ENCODE measurements at regions not wholly inside any gene's neighbourhood (a gene's known extent, or its start where the extent isn't known, plus 50 kb on each side); places are given as distances from the start of the nearest gene placed in this dataset.

DNA sequence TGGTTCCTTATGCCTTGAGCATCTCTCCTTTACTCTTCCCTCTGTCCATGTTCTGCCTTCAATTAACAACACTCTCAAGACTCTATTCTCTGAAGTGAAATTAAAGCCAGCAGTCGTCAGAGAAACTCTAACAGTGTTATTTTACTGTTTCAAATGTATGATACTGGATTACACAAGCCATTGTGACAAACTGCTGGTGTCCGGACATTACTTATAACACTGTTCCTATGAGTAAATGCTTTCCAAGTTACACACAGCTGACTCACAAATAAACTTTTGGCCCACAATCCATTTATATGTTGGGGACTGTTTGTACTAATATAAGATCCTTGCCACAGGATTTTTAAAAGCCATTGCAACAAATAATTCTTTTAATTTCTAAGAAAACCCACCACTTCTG lies 63.2 kb upstream of the GHR start:
- Histone ChIP-seq H3K9ac (ENCODE audit: low read length in 5 of 5) (peak overlapping the region in 1 of 5 donors; percentile 44), H3K36me3 (ENCODE audit: control insufficient read depth in 5 of 5, insufficient read depth in 5 of 5, low read length in 5 of 5) (no peaks in the 10 kb centered on the region), H3K4me3 (ENCODE audit: low read depth in 1 of 5, low read length in 5 of 5) (no peak overlapping the region), H3K9me3 (ENCODE audit: control insufficient read depth in 5 of 5, low read length in 5 of 5) (no peaks in the 10 kb centered on the region), H3K27me3 (ENCODE audit: control insufficient read depth in 5 of 5, insufficient read depth in 4 of 5, low read length in 5 of 5) (no peaks in the 10 kb centered on the region), H3K27ac (ENCODE audit: low read depth, low read length) (peak overlapping the region; percentile 84), H3K4me1 (ENCODE audit: control insufficient read depth in 5 of 5, insufficient read depth in 5 of 5, low read length in 5 of 5) (peaks cover 1 to 13% (median 8%) of the 10 kb centered on the region in 5 donors)

DNA sequence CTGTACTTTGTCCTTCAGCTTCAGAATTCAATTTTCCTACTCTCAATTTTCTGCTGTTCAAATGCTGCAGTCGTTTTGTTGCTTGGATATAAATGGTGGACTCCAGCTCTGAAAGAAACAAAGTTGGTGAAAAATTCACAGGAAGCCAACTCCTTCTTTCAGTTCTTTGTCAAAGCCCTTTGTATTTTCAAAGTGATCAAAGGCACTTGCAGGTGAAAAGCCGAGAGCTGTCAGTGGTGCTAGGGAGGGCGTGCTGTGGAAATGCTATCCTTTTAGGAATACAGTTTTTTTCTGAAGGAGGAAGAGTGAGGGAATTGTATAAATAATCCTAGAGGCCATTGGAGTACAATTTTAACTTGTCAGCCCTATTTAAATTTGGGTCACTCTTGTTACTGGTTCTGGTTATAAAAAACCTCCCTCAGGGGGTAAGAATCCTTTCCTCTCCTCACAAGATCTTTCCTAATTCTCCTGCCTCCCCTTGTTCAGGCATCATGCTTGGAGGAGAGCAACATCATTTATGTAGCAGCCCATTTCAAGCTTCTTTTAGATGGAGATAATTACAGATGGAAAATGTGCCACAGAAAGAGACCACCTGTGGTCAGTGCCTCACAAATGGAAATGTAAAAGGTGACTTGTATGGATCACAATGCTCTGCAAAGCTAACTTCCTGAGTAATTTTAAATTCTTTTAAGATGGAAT lies 62.5 kb upstream of the GHR start:
- peaks cover 1 to 13% (median 8%) of the 10 kb centered on the region in 5 donors for H3K4me1 ChIP-seq (ENCODE audit: control insufficient read depth in 5 of 5, insufficient read depth in 5 of 5, low read length in 5 of 5)
- peak overlapping the region; percentile 84 for H3K27ac ChIP-seq (ENCODE audit: low read depth, low read length)
- H3K9me3 ChIP-seq (ENCODE audit: control insufficient read depth in 5 of 5, low read length in 5 of 5), result no peaks in the 10 kb centered on the region
- no peak overlapping the region for H3K4me3 ChIP-seq (ENCODE audit: low read depth in 1 of 5, low read length in 5 of 5)
- no peaks in the 10 kb centered on the region for H3K36me3 ChIP-seq (ENCODE audit: control insufficient read depth in 5 of 5, insufficient read depth in 5 of 5, low read length in 5 of 5)
- H3K27me3 ChIP-seq (ENCODE audit: control insufficient read depth in 5 of 5, insufficient read depth in 4 of 5, low read length in 5 of 5), result no peaks in the 10 kb centered on the region
- H3K9ac ChIP-seq (ENCODE audit: low read length in 5 of 5), result no peak overlapping the region

DNA sequence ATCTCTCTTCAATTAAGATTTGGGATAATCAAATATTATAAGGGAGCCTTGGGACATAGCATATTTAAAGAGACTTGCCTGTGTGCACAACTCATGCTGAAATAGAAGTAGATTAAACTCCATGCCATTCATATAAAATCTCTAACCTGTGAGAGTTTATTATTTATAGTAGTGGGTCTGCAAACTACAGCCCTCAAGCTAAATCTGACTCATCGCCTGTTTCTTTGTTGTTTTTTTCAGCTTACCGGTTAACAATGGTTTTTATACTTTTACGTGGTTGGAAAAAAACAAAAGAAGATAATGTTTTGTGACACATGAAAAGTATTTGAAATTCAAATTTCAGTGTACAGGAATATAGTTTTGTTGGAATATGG lies 61.9 kb upstream of the GHR start:
- H3K9ac ChIP-seq (ENCODE audit: low read length in 5 of 5), result no peak overlapping the region
- no peaks in the 10 kb centered on the region for H3K36me3 ChIP-seq (ENCODE audit: control insufficient read depth in 5 of 5, insufficient read depth in 5 of 5, low read length in 5 of 5)
- no peak overlapping the region for H3K27ac ChIP-seq (ENCODE audit: low read depth, low read length)
- H3K4me3 ChIP-seq (ENCODE audit: low read depth in 1 of 5, low read length in 5 of 5), result no peak overlapping the region
- no peaks in the 10 kb centered on the region for H3K27me3 ChIP-seq (ENCODE audit: control insufficient read depth in 5 of 5, insufficient read depth in 4 of 5, low read length in 5 of 5)
- H3K9me3 ChIP-seq (ENCODE audit: control insufficient read depth in 5 of 5, low read length in 5 of 5), result no peaks in the 10 kb centered on the region
- H3K4me1 ChIP-seq (ENCODE audit: control insufficient read depth in 5 of 5, insufficient read depth in 5 of 5, low read length in 5 of 5), result peaks cover 1 to 14% (median 10%) of the 10 kb centered on the region in 5 donors

DNA sequence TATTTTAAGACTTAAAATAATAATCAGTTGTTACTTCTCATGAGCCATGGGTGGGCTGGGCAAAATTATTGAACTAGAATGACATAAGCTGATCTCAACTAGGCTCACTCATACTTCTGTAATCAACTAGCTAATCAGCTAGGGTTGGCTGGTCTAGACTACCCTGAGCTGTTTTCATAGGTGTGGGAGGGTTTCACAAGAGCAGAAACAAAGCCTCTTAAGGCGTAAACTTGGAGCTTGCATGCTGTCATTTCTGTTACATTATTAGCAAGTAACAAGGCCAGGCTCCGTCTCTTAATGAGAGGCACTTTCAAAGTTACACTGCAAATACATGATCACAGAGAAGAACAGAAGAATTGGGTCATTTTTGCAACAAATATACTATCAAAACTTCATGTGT lies 57.2 kb upstream of the GHR start:
- no peak overlapping the region for H3K27ac ChIP-seq (ENCODE audit: low read depth, low read length)
- H3K36me3 ChIP-seq (ENCODE audit: control insufficient read depth in 5 of 5, insufficient read depth in 5 of 5, low read length in 5 of 5), result no peaks in the 10 kb centered on the region
- no peak overlapping the region for H3K4me3 ChIP-seq (ENCODE audit: low read depth in 1 of 5, low read length in 5 of 5)
- no peak overlapping the region for H3K9ac ChIP-seq (ENCODE audit: low read length in 5 of 5)
- H3K4me1 ChIP-seq (ENCODE audit: control insufficient read depth in 5 of 5, insufficient read depth in 5 of 5, low read length in 5 of 5), result peaks cover 0 to 8% (median 0%) of the 10 kb centered on the region in 5 donors
- no peaks in the 10 kb centered on the region for H3K9me3 ChIP-seq (ENCODE audit: control insufficient read depth in 5 of 5, low read length in 5 of 5)
- H3K27me3 ChIP-seq (ENCODE audit: control insufficient read depth in 5 of 5, insufficient read depth in 4 of 5, low read length in 5 of 5), result no peaks in the 10 kb centered on the region
